ENCODE measurements at regions not wholly inside any gene's neighbourhood (a gene's known extent, or its start where the extent isn't known, plus 50 kb on each side); places are given as distances from the start of the nearest gene placed in this dataset.

DNA sequence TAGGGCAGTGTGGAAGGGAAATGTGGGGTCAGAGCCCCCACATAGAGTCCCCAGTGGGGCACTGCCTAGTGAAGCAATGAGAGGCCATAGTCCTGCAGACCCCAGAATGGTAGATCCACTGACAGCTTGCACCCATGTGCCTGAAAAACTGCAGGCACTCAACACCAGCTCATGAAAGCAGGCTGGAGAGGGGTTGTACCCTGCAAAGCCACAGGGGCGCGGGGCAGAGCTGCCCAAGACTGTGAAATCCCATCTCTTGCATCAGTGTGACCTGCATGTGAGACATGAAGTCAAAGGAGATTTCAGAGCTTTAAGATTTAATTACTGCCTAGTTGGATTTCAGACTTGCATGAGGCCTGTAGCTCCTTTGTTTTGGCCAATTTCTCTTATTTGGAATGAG is 224.0 kb downstream of the TXNL1 start:
- Mint-ChIP-seq H3K9me3 (peaks cover 39 to 54% (median 50%) of the 10 kb centered on the region in 7 donors), H3K4me1 (no peaks in the 10 kb centered on the region), H3K27ac (no peak overlapping the region), H3K27me3 (ENCODE audit: low read depth in 3 of 3) (no peaks in the 10 kb centered on the region), H3K4me3 (no peak overlapping the region), H3K36me3 (peaks cover 2 to 4% of the 10 kb centered on the region in 2 donors)
- intact Hi-C loops (cut with micrococcal nuclease): no loop called here
- Histone ChIP-seq H3K9me3 (replicated peaks in 1 of 2; ENCODE audit: control insufficient read depth in 1 of 2, insufficient read depth in 1 of 2, low read length in 2 of 2) (peaks cover 22 to 25% of the 10 kb centered on the region in 2 donors), H3K36me3 (replicated peaks in 1 of 2; ENCODE audit: control insufficient read depth in 1 of 2, insufficient read depth in 2 of 2, low read length in 2 of 2) (no peaks in the 10 kb centered on the region), H3K79me2 (ENCODE audit: insufficient read depth, low read length) (no peaks in the 10 kb centered on the region), H3K4me2 (replicated peaks; ENCODE audit: extremely low read depth, low read length, poor library complexity, severe bottlenecking) (no peak overlapping the region), H4K20me1 (ENCODE audit: insufficient read depth, low read length) (no peaks in the 10 kb centered on the region), H3K4me3 (replicated peaks in 1 of 3; ENCODE audit: low read depth in 2 of 3, low read length in 3 of 3) (no peak overlapping the region), H3K4me1 (ENCODE audit: control insufficient read depth in 1 of 2, insufficient read depth in 2 of 2, low read length in 2 of 2) (no peaks in the 10 kb centered on the region), H3K27me3 (ENCODE audit: control insufficient read depth in 2 of 2, insufficient read depth in 2 of 2, low read length in 2 of 2) (no peaks in the 10 kb centered on the region), H3K27ac (ENCODE audit: low read depth in 1 of 2, low read length in 2 of 2) (no peak overlapping the region), H2AFZ (ENCODE audit: insufficient read depth, low read depth, low read length, poor library complexity, severe bottlenecking) (no peak overlapping the region), H3K9ac (ENCODE audit: insufficient read depth, low read length, poor library complexity, severe bottlenecking) (no peak overlapping the region)
- no peak for DNase-seq
- TF ChIP-seq, protein P1, sequence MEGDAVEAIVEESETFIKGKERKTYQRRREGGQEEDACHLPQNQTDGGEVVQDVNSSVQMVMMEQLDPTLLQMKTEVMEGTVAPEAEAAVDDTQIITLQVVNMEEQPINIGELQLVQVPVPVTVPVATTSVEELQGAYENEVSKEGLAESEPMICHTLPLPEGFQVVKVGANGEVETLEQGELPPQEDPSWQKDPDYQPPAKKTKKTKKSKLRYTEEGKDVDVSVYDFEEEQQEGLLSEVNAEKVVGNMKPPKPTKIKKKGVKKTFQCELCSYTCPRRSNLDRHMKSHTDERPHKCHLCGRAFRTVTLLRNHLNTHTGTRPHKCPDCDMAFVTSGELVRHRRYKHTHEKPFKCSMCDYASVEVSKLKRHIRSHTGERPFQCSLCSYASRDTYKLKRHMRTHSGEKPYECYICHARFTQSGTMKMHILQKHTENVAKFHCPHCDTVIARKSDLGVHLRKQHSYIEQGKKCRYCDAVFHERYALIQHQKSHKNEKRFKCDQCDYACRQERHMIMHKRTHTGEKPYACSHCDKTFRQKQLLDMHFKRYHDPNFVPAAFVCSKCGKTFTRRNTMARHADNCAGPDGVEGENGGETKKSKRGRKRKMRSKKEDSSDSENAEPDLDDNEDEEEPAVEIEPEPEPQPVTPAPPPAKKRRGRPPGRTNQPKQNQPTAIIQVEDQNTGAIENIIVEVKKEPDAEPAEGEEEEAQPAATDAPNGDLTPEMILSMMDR (IDR thresholded peaks at IDR 0.05): no peak
- 86% methylated on average over 2 of the region's 2 CpGs for WGBS (ENCODE audit: insufficient coverage)

DNA sequence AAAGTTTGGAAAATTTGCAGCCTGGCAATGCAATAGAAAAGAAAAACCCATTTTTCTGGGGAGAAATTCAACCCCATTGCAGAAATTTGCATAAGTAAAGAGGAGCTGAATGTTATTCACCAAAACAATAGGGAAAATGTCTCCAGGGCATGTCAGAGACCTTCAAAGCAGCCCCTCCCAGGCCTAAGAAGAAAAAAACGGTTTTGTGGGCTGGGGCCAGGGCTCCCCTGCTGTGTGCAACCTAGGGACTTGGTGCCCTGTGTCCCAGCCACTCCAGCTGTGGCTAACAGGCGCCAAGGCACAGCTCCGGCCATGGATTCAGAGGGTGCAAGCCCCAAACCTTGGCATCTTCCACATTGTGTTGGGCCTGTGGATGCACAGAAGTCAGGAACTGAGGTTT is 224.5 kb downstream of the TXNL1 start:
- H3K27me3 ChIP-seq (ENCODE audit: control insufficient read depth in 2 of 2, insufficient read depth in 2 of 2, low read length in 2 of 2): no peaks in the 10 kb centered on the region
- no peak for DNase-seq
- H2AFZ ChIP-seq (ENCODE audit: insufficient read depth, low read depth, low read length, poor library complexity, severe bottlenecking): no peak overlapping the region
- H3K36me3 ChIP-seq (replicated peaks in 1 of 2; ENCODE audit: control insufficient read depth in 1 of 2, insufficient read depth in 2 of 2, low read length in 2 of 2): no peaks in the 10 kb centered on the region
- no peak overlapping the region for H3K4me3 Mint-ChIP-seq
- no peaks in the 10 kb centered on the region for H4K20me1 ChIP-seq (ENCODE audit: insufficient read depth, low read length)
- no peak overlapping the region for H3K9ac ChIP-seq (ENCODE audit: insufficient read depth, low read length, poor library complexity, severe bottlenecking)
- no peak overlapping the region for H3K4me2 ChIP-seq (replicated peaks; ENCODE audit: extremely low read depth, low read length, poor library complexity, severe bottlenecking)
- H3K79me2 ChIP-seq (ENCODE audit: insufficient read depth, low read length): no peaks in the 10 kb centered on the region
- H3K27ac ChIP-seq (ENCODE audit: low read depth in 1 of 2, low read length in 2 of 2): no peak overlapping the region
- 95% methylated on average over 3 of the region's 3 CpGs for WGBS (ENCODE audit: insufficient coverage)
- H3K4me1 ChIP-seq (ENCODE audit: control insufficient read depth in 1 of 2, insufficient read depth in 2 of 2, low read length in 2 of 2): no peaks in the 10 kb centered on the region
- peaks cover 22 to 25% of the 10 kb centered on the region in 2 donors for H3K9me3 ChIP-seq (replicated peaks in 1 of 2; ENCODE audit: control insufficient read depth in 1 of 2, insufficient read depth in 1 of 2, low read length in 2 of 2)
- H3K9me3 Mint-ChIP-seq: peaks cover 38 to 54% (median 50%) of the 10 kb centered on the region in 7 donors
- no peak overlapping the region for H3K27ac Mint-ChIP-seq
- intact Hi-C loops (cut with micrococcal nuclease): no loop called here
- TF ChIP-seq, protein P1 (IDR thresholded peaks at IDR 0.05): no peak
- H3K27me3 Mint-ChIP-seq (ENCODE audit: low read depth in 3 of 3): no peaks in the 10 kb centered on the region
- peaks cover 2 to 4% of the 10 kb centered on the region in 2 donors for H3K36me3 Mint-ChIP-seq
- H3K4me1 Mint-ChIP-seq: no peaks in the 10 kb centered on the region
- H3K4me3 ChIP-seq (replicated peaks in 1 of 3; ENCODE audit: low read depth in 2 of 3, low read length in 3 of 3): no peak overlapping the region
